HEK293 (cell line): ENCODE measurements at regions not wholly inside any gene's neighbourhood (a gene's known extent, or its start where the extent isn't known, plus 50 kb on each side); places are given as distances from the start of the nearest gene placed in this dataset.

Experiments
- CTCF ChIA-PET: fragments of 350-600 bp; formaldehyde crosslinking; extraction: SDS; loops from one replicate; lab custom pipeline; 2021; ENCODE audit warnings: antibody characterized with exemption; lab: Yijun Ruan, JAX
- POLR2A ChIA-PET: fragments of 300-600 bp; formaldehyde crosslinking; extraction: SDS; loops from one replicate; lab custom pipeline; 2020; ENCODE audit warnings: antibody characterized with exemption, inconsistent platforms; lab: Yijun Ruan, JAX
- H3K27ac ChIP-seq: fragments of 200-500 bp; sonication (Bioruptor generic); 2 replicates; pipeline ENCODE4 v1.5.1; 2014; ENCODE audit warnings: low read depth, low read length, control low read depth, inconsistent platforms; ENCODE audit errors: extremely low read depth
- H3K36me3 ChIP-seq, 2 experiments: fragments of 200-500 bp in 1 of 2; sonication (Bioruptor generic) in 1 of 2; 1 replicate in 1 of 2; 2 replicates in 1 of 2; pipeline ENCODE4 v1.5.1; 2014 to 2017; ENCODE audit warnings: inconsistent platforms in 2 of 2, low read length in 2 of 2; ENCODE audit not compliant: control insufficient read depth in 2 of 2, insufficient read depth in 1 of 2
- H3K4me1 ChIP-seq: fragments of 200-500 bp; sonication (Bioruptor generic); 2 replicates; pipeline ENCODE4 v1.5.1; 2014; ENCODE audit warnings: mild to moderate bottlenecking, low read length, inconsistent platforms; ENCODE audit not compliant: control insufficient read depth, insufficient read depth
- H3K4me3 ChIP-seq: 2 replicates; pipeline ENCODE4 v1.5.1; 2011; ENCODE audit warnings: low read depth, mild to moderate bottlenecking, control low read depth, low read length, moderate library complexity
- H3K9me3 ChIP-seq: fragments of 200-500 bp; sonication (Bioruptor generic); 2 replicates; pipeline ENCODE4 v1.5.1; 2014; ENCODE audit warnings: low read depth, low read length, inconsistent platforms; ENCODE audit not compliant: control insufficient read depth, insufficient read depth
- GFI1B ChIP-seq: fragments of 450-650 bp; formaldehyde crosslinking; IDR thresholded peaks from 2 replicates; pipeline ENCODE4 v1.5.1; 2016; ENCODE audit warnings: missing biosample characterization, missing genetic modification characterization
- GLIS2 ChIP-seq: fragments of 450-650 bp; formaldehyde crosslinking; IDR thresholded peaks from 2 replicates; pipeline ENCODE4 v1.5.1; 2016; ENCODE audit warnings: missing biosample characterization, missing genetic modification characterization
- HIC1 ChIP-seq: fragments of 450-650 bp; formaldehyde crosslinking; IDR thresholded peaks from 2 replicates; pipeline ENCODE4 v1.5.1; 2016; ENCODE audit warnings: missing biosample characterization, missing genetic modification characterization
- HOXA7 ChIP-seq: sonication (generic); formaldehyde crosslinking; IDR thresholded peaks from 2 replicates; pipeline ENCODE4 v1.8.1; 2022; ENCODE audit warnings: missing genetic modification reagents, borderline replicate concordance
- HOXC10 ChIP-seq: sonication (generic); formaldehyde crosslinking; IDR thresholded peaks from 2 replicates; pipeline ENCODE4 v1.8.1; 2023; ENCODE audit warnings: mild to moderate bottlenecking, missing genetic modification reagents
- HOXD13 ChIP-seq: sonication (generic); formaldehyde crosslinking; IDR thresholded peaks from 2 replicates; pipeline ENCODE4 v1.8.0; 2022; ENCODE audit warnings: missing genetic modification reagents, borderline replicate concordance
- KLF8 ChIP-seq: fragments of 450-650 bp; formaldehyde crosslinking; IDR thresholded peaks from 2 replicates; pipeline ENCODE4 v1.5.1; 2016; ENCODE audit warnings: missing biosample characterization, missing genetic modification characterization
- MYNN ChIP-seq: fragments of 450-650 bp; formaldehyde crosslinking; IDR thresholded peaks from 2 replicates; pipeline ENCODE4 v1.5.1; 2016; ENCODE audit warnings: missing biosample characterization, missing genetic modification characterization, borderline replicate concordance
- PBX3 ChIP-seq: sonication (generic); formaldehyde crosslinking; IDR thresholded peaks from 2 replicates; pipeline ENCODE4 v1.8.1; 2022; ENCODE audit warnings: mild to moderate bottlenecking, moderate library complexity, missing genetic modification reagents
- ZFP37 ChIP-seq: fragments of 450-650 bp; formaldehyde crosslinking; IDR thresholded peaks from 2 replicates; pipeline ENCODE4 v1.5.1; 2016; ENCODE audit warnings: missing biosample characterization, missing genetic modification characterization
- ZNF202 ChIP-seq: fragments of 450-650 bp; formaldehyde crosslinking; IDR thresholded peaks from 2 replicates; pipeline ENCODE4 v1.5.1; 2016; ENCODE audit warnings: missing biosample characterization, missing genetic modification characterization, borderline replicate concordance
- ZNF239 ChIP-seq: fragments of 450-650 bp; formaldehyde crosslinking; IDR thresholded peaks from 2 replicates; pipeline ENCODE4 v1.5.1; 2016; ENCODE audit warnings: missing biosample characterization, missing genetic modification characterization
- ZNF248 ChIP-seq: fragments of 450-650 bp; formaldehyde crosslinking; IDR thresholded peaks from 2 replicates; pipeline ENCODE4 v1.5.1; 2017; ENCODE audit warnings: missing biosample characterization, missing genetic modification characterization
- ZNF324 ChIP-seq: fragments of 450-650 bp; formaldehyde crosslinking; IDR thresholded peaks from 2 replicates; pipeline ENCODE4 v1.5.1; 2016; ENCODE audit warnings: missing biosample characterization, missing genetic modification characterization
- ZNF404 ChIP-seq: fragments of 450-650 bp; formaldehyde crosslinking; IDR thresholded peaks from 2 replicates; pipeline ENCODE4 v1.5.1; 2017; ENCODE audit warnings: missing biosample characterization, missing genetic modification characterization
- ZNF571 ChIP-seq: fragments of 450-650 bp; formaldehyde crosslinking; IDR thresholded peaks from 2 replicates; pipeline ENCODE4 v1.5.0; 2017; ENCODE audit warnings: missing biosample characterization, missing genetic modification characterization
- ZNF747 ChIP-seq: fragments of 450-650 bp; formaldehyde crosslinking; IDR thresholded peaks from 2 replicates; pipeline ENCODE4 v1.5.1; 2016; ENCODE audit warnings: missing biosample characterization, missing genetic modification characterization
- ZNF777 ChIP-seq: fragments of 450-650 bp; formaldehyde crosslinking; IDR thresholded peaks from 2 replicates; pipeline ENCODE4 v1.5.1; 2017; ENCODE audit warnings: missing biosample characterization, missing genetic modification characterization, borderline replicate concordance
- ZSCAN18 ChIP-seq: fragments of 450-650 bp; formaldehyde crosslinking; IDR thresholded peaks from 2 replicates; pipeline ENCODE4 v1.5.1; 2016; ENCODE audit warnings: missing biosample characterization, missing genetic modification characterization
- TF ChIP-seq, protein P1 (sequence below): fragments of 450-650 bp; formaldehyde crosslinking; IDR thresholded peaks from 2 replicates; pipeline ENCODE4 v1.5.1; 2016; ENCODE audit warnings: missing biosample characterization, missing genetic modification characterization
- TF ChIP-seq, protein P2 (sequence below): fragments of 450-650 bp; formaldehyde crosslinking; optimal IDR thresholded peaks from 2 replicates; pipeline ENCODE3; 2016; ENCODE audit warnings: missing biosample characterization, mild to moderate bottlenecking, missing genetic modification characterization
- TF ChIP-seq, protein P3 (sequence below): fragments of 450-650 bp; formaldehyde crosslinking; IDR thresholded peaks from 2 replicates; pipeline ENCODE4 v1.5.1; 2016; ENCODE audit warnings: missing biosample characterization, missing genetic modification characterization
- TF ChIP-seq, protein P4 (sequence below): IDR thresholded peaks from 2 replicates; pipeline ENCODE4 v1.6.1; 2011; ENCODE audit warnings: mild to moderate bottlenecking, low read depth, low read length, borderline replicate concordance

- TF ChIP-seq MYNN (tag by site-specific recombination) (no peak), ZNF571 (tag by site-specific recombination) (no peak), GFI1B (tag by site-specific recombination) (no peak), HIC1 (no peak), ZFP37 (no peak)
- TF ChIP-seq, protein P1, sequence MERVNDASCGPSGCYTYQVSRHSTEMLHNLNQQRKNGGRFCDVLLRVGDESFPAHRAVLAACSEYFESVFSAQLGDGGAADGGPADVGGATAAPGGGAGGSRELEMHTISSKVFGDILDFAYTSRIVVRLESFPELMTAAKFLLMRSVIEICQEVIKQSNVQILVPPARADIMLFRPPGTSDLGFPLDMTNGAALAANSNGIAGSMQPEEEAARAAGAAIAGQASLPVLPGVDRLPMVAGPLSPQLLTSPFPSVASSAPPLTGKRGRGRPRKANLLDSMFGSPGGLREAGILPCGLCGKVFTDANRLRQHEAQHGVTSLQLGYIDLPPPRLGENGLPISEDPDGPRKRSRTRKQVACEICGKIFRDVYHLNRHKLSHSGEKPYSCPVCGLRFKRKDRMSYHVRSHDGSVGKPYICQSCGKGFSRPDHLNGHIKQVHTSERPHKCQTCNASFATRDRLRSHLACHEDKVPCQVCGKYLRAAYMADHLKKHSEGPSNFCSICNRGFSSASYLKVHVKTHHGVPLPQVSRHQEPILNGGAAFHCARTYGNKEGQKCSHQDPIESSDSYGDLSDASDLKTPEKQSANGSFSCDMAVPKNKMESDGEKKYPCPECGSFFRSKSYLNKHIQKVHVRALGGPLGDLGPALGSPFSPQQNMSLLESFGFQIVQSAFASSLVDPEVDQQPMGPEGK (tag by site-specific recombination) = no peak
Measured at GRCh38 chr5:112024769-112025168, 267.8 kb upstream of the NREP start (continued).

DNA sequence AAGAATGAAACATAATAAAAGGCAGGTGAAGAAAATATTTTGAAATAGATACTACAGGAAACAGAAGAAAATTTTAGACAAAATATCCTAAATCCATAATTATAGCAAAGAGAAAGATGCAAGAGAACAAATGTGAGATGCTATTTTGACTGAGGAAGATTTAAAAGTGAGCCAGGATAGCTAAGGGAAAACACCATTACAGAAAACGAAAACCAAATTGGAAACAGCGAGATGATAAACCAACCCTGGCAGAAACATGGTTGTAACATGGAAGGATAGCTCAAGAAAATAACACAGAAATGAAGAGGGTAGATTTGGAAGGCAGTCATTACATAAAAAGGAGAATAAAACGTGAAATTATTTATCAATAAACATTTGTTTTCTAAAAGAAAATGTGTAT, 267.2 kb upstream of the NREP start:
- Histone ChIP-seq H3K4me3 (no peak overlapping the region), H3K27ac (no peak overlapping the region), H3K4me1 (no peaks in the 10 kb centered on the region)
- ChIA-PET POLR2A (no interaction called here), CTCF (no interaction called here)
- TF ChIP-seq PBX3 (CRISPR knock-in tag) = no peak
- no peak for TF ChIP-seq ZNF777 (tag by site-specific recombination)
- no peak for TF ChIP-seq KLF8 (tag by site-specific recombination)
- TF ChIP-seq ZNF571 (tag by site-specific recombination) = no peak
- TF ChIP-seq HOXD13 = no peak
- no peak for TF ChIP-seq ZNF747
- TF ChIP-seq, protein P2, sequence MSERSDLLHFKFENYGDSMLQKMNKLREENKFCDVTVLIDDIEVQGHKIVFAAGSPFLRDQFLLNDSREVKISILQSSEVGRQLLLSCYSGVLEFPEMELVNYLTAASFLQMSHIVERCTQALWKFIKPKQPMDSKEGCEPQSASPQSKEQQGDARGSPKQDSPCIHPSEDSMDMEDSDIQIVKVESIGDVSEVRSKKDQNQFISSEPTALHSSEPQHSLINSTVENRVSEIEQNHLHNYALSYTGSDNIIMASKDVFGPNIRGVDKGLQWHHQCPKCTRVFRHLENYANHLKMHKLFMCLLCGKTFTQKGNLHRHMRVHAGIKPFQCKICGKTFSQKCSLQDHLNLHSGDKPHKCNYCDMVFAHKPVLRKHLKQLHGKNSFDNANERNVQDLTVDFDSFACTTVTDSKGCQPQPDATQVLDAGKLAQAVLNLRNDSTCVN (tag by site-specific recombination) = no peak
- no peak for TF ChIP-seq ZSCAN18
- TF ChIP-seq ZNF404 = no peak
- TF ChIP-seq ZNF202 = no peak
- no peak for TF ChIP-seq HOXC10 (CRISPR knock-in tag)
- TF ChIP-seq, protein P3, sequence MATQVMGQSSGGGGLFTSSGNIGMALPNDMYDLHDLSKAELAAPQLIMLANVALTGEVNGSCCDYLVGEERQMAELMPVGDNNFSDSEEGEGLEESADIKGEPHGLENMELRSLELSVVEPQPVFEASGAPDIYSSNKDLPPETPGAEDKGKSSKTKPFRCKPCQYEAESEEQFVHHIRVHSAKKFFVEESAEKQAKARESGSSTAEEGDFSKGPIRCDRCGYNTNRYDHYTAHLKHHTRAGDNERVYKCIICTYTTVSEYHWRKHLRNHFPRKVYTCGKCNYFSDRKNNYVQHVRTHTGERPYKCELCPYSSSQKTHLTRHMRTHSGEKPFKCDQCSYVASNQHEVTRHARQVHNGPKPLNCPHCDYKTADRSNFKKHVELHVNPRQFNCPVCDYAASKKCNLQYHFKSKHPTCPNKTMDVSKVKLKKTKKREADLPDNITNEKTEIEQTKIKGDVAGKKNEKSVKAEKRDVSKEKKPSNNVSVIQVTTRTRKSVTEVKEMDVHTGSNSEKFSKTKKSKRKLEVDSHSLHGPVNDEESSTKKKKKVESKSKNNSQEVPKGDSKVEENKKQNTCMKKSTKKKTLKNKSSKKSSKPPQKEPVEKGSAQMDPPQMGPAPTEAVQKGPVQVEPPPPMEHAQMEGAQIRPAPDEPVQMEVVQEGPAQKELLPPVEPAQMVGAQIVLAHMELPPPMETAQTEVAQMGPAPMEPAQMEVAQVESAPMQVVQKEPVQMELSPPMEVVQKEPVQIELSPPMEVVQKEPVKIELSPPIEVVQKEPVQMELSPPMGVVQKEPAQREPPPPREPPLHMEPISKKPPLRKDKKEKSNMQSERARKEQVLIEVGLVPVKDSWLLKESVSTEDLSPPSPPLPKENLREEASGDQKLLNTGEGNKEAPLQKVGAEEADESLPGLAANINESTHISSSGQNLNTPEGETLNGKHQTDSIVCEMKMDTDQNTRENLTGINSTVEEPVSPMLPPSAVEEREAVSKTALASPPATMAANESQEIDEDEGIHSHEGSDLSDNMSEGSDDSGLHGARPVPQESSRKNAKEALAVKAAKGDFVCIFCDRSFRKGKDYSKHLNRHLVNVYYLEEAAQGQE (tag by site-specific recombination) = no peak
- TF ChIP-seq ZNF239 (tag by site-specific recombination) = no peak
- TF ChIP-seq ZNF324 (tag by site-specific recombination) = no peak
- TF ChIP-seq ZNF248 (tag by site-specific recombination) = no peak
- TF ChIP-seq, protein P4, sequence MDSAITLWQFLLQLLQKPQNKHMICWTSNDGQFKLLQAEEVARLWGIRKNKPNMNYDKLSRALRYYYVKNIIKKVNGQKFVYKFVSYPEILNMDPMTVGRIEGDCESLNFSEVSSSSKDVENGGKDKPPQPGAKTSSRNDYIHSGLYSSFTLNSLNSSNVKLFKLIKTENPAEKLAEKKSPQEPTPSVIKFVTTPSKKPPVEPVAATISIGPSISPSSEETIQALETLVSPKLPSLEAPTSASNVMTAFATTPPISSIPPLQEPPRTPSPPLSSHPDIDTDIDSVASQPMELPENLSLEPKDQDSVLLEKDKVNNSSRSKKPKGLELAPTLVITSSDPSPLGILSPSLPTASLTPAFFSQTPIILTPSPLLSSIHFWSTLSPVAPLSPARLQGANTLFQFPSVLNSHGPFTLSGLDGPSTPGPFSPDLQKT = no peak
- no peak for TF ChIP-seq HOXA7 (CRISPR knock-in tag)
- no peak for TF ChIP-seq GLIS2 (tag by site-specific recombination)
- TF ChIP-seq, all 188 proteins: peak for 0
- no peaks in the 10 kb centered on the region for H3K9me3 ChIP-seq
- no peaks in the 10 kb centered on the region for H3K36me3 ChIP-seq
